ENCODE measurements at regions not wholly inside any gene's neighbourhood (a gene's known extent, or its start where the extent isn't known, plus 50 kb on each side); places are given as distances from the start of the nearest gene placed in this dataset.
"Not testable (repeated sequence)": the region's sequence is repeated elsewhere in the genome, so short reads cannot be mapped to it uniquely, and the experiment has no call there.

GRCh38 chr1:149237515-149237914, 134.2 kb upstream of the NBPF9 start:
- ATAC-seq (ENCODE audit: low read depth); H3K36me3 ChIP-seq (replicated peaks in 1 of 2; ENCODE audit: control extremely low read depth in 1 of 2, control insufficient read depth in 1 of 2, extremely low read depth in 1 of 2, insufficient read depth in 2 of 2, low read length in 1 of 2); intact Hi-C loops (cut with micrococcal nuclease); CTCF ChIA-PET; H3K79me2 ChIP-seq (ENCODE audit: control insufficient read depth, insufficient read depth, low read length); DNase-seq; H3K4me1 ChIP-seq (ENCODE audit: control insufficient read depth in 2 of 2, insufficient read depth in 2 of 2, low read length in 2 of 2); H3K27ac Mint-ChIP-seq; H3K4me3 ChIP-seq (ENCODE audit: control extremely low read depth in 1 of 5, extremely low read depth in 1 of 5, insufficient read depth in 1 of 5, low read depth in 2 of 5, low read length in 4 of 5); H3K4me1 Mint-ChIP-seq; H3K4me3 Mint-ChIP-seq; H2AFZ ChIP-seq (ENCODE audit: insufficient read depth, low read depth, low read length, poor library complexity, severe bottlenecking); H3K4me2 ChIP-seq (replicated peaks; ENCODE audit: low read depth, low read length, poor library complexity, severe bottlenecking); H4K20me1 ChIP-seq (ENCODE audit: control insufficient read depth, insufficient read depth, low read length, poor library complexity, severe bottlenecking); H3K27ac ChIP-seq (ENCODE audit: low read length in 2 of 2); H3K9me3 ChIP-seq (ENCODE audit: control extremely low read depth in 1 of 3, control insufficient read depth in 2 of 3, insufficient read depth in 1 of 3, low read length in 2 of 3); H3K27me3 Mint-ChIP-seq; H3K9ac ChIP-seq (ENCODE audit: low read length); H3K27me3 ChIP-seq (replicated peaks in 1 of 4; ENCODE audit: control extremely low read depth in 1 of 4, control insufficient read depth in 3 of 4, insufficient read depth in 4 of 4, low read length in 3 of 4); POLR2A ChIA-PET; H3K9me3 Mint-ChIP-seq (ENCODE audit: insufficient read depth): not testable (repeated sequence)
- WGBS (ENCODE audit: insufficient coverage) = no CpG with 5 or more reads among the region's 4 CpGs

- H3K9me3 ChIP-seq (ENCODE audit: control extremely low read depth in 1 of 3, control insufficient read depth in 2 of 3, insufficient read depth in 1 of 3, low read length in 2 of 3); POLR2A ChIA-PET; H3K27me3 ChIP-seq (replicated peaks in 1 of 4; ENCODE audit: control extremely low read depth in 1 of 4, control insufficient read depth in 3 of 4, insufficient read depth in 4 of 4, low read length in 3 of 4); H3K79me2 ChIP-seq (ENCODE audit: control insufficient read depth, insufficient read depth, low read length); H3K9me3 Mint-ChIP-seq (ENCODE audit: insufficient read depth); H2AFZ ChIP-seq (ENCODE audit: insufficient read depth, low read depth, low read length, poor library complexity, severe bottlenecking); H3K36me3 ChIP-seq (replicated peaks in 1 of 2; ENCODE audit: control extremely low read depth in 1 of 2, control insufficient read depth in 1 of 2, extremely low read depth in 1 of 2, insufficient read depth in 2 of 2, low read length in 1 of 2); H3K27ac Mint-ChIP-seq; CTCF ChIA-PET; ATAC-seq (ENCODE audit: low read depth); H3K4me3 Mint-ChIP-seq; intact Hi-C loops (cut with micrococcal nuclease); H3K4me1 ChIP-seq (ENCODE audit: control insufficient read depth in 2 of 2, insufficient read depth in 2 of 2, low read length in 2 of 2); H3K4me3 ChIP-seq (ENCODE audit: control extremely low read depth in 1 of 5, extremely low read depth in 1 of 5, insufficient read depth in 1 of 5, low read depth in 2 of 5, low read length in 4 of 5); DNase-seq; H3K27me3 Mint-ChIP-seq; H4K20me1 ChIP-seq (ENCODE audit: control insufficient read depth, insufficient read depth, low read length, poor library complexity, severe bottlenecking); H3K4me1 Mint-ChIP-seq; H3K9ac ChIP-seq (ENCODE audit: low read length); H3K27ac ChIP-seq (ENCODE audit: low read length in 2 of 2); H3K4me2 ChIP-seq (replicated peaks; ENCODE audit: low read depth, low read length, poor library complexity, severe bottlenecking): not testable (repeated sequence)
- no CpG with 5 or more reads among the region's 15 CpGs for WGBS (ENCODE audit: insufficient coverage)
Observed at GRCh38 chr1:149239897-149240508, 136.7 kb upstream of the NBPF9 start.

GRCh38 chr1:149240530-149240929, 137.2 kb upstream of the NBPF9 start:
- H3K36me3 ChIP-seq (replicated peaks in 1 of 2; ENCODE audit: control extremely low read depth in 1 of 2, control insufficient read depth in 1 of 2, extremely low read depth in 1 of 2, insufficient read depth in 2 of 2, low read length in 1 of 2); H4K20me1 ChIP-seq (ENCODE audit: control insufficient read depth, insufficient read depth, low read length, poor library complexity, severe bottlenecking); H3K27me3 Mint-ChIP-seq; CTCF ChIA-PET; H3K27me3 ChIP-seq (replicated peaks in 1 of 4; ENCODE audit: control extremely low read depth in 1 of 4, control insufficient read depth in 3 of 4, insufficient read depth in 4 of 4, low read length in 3 of 4); H3K4me1 ChIP-seq (ENCODE audit: control insufficient read depth in 2 of 2, insufficient read depth in 2 of 2, low read length in 2 of 2); H3K9ac ChIP-seq (ENCODE audit: low read length); H2AFZ ChIP-seq (ENCODE audit: insufficient read depth, low read depth, low read length, poor library complexity, severe bottlenecking); POLR2A ChIA-PET; intact Hi-C loops (cut with micrococcal nuclease); H3K79me2 ChIP-seq (ENCODE audit: control insufficient read depth, insufficient read depth, low read length); H3K9me3 Mint-ChIP-seq (ENCODE audit: insufficient read depth); H3K4me3 Mint-ChIP-seq; H3K4me3 ChIP-seq (ENCODE audit: control extremely low read depth in 1 of 5, extremely low read depth in 1 of 5, insufficient read depth in 1 of 5, low read depth in 2 of 5, low read length in 4 of 5); ATAC-seq (ENCODE audit: low read depth); H3K4me2 ChIP-seq (replicated peaks; ENCODE audit: low read depth, low read length, poor library complexity, severe bottlenecking); DNase-seq; H3K27ac Mint-ChIP-seq; H3K9me3 ChIP-seq (ENCODE audit: control extremely low read depth in 1 of 3, control insufficient read depth in 2 of 3, insufficient read depth in 1 of 3, low read length in 2 of 3); H3K4me1 Mint-ChIP-seq; H3K27ac ChIP-seq (ENCODE audit: low read length in 2 of 2): not testable (repeated sequence)
- WGBS (ENCODE audit: insufficient coverage) = no CpG with 5 or more reads among the region's 14 CpGs

GRCh38 chr1:149241272-149241671, 137.9 kb upstream of the NBPF9 start:
- H3K9me3 ChIP-seq (ENCODE audit: control extremely low read depth in 1 of 3, control insufficient read depth in 2 of 3, insufficient read depth in 1 of 3, low read length in 2 of 3); H3K9ac ChIP-seq (ENCODE audit: low read length); H2AFZ ChIP-seq (ENCODE audit: insufficient read depth, low read depth, low read length, poor library complexity, severe bottlenecking); intact Hi-C loops (cut with micrococcal nuclease); H3K4me2 ChIP-seq (replicated peaks; ENCODE audit: low read depth, low read length, poor library complexity, severe bottlenecking); H3K4me1 Mint-ChIP-seq; H3K4me1 ChIP-seq (ENCODE audit: control insufficient read depth in 2 of 2, insufficient read depth in 2 of 2, low read length in 2 of 2); H3K36me3 ChIP-seq (replicated peaks in 1 of 2; ENCODE audit: control extremely low read depth in 1 of 2, control insufficient read depth in 1 of 2, extremely low read depth in 1 of 2, insufficient read depth in 2 of 2, low read length in 1 of 2); H3K27ac ChIP-seq (ENCODE audit: low read length in 2 of 2); ATAC-seq (ENCODE audit: low read depth); H3K27me3 ChIP-seq (replicated peaks in 1 of 4; ENCODE audit: control extremely low read depth in 1 of 4, control insufficient read depth in 3 of 4, insufficient read depth in 4 of 4, low read length in 3 of 4); DNase-seq; H3K9me3 Mint-ChIP-seq (ENCODE audit: insufficient read depth); H3K79me2 ChIP-seq (ENCODE audit: control insufficient read depth, insufficient read depth, low read length); H4K20me1 ChIP-seq (ENCODE audit: control insufficient read depth, insufficient read depth, low read length, poor library complexity, severe bottlenecking); H3K27ac Mint-ChIP-seq; H3K4me3 Mint-ChIP-seq; H3K27me3 Mint-ChIP-seq; CTCF ChIA-PET; H3K4me3 ChIP-seq (ENCODE audit: control extremely low read depth in 1 of 5, extremely low read depth in 1 of 5, insufficient read depth in 1 of 5, low read depth in 2 of 5, low read length in 4 of 5); POLR2A ChIA-PET: not testable (repeated sequence)
- WGBS (ENCODE audit: insufficient coverage) = no CpG with 5 or more reads among the region's 5 CpGs

All from B cell (primary cell).